A673 (cell line): ENCODE measurements at regions not wholly inside any gene's neighbourhood (a gene's known extent, or its start where the extent isn't known, plus 50 kb on each side); places are given as distances from the start of the nearest gene placed in this dataset.

ENCODE experiments used
- CTCF ChIP-seq: fragments of 300-800, 200-600 bp; sonication (generic); conservative IDR thresholded peaks from 2 replicates; pipeline ENCODE4 v1.5.1; 2017; ENCODE audit warnings: low read depth, mild to moderate bottlenecking, antibody characterized with exemption, low read length, moderate library complexity, mixed read lengths
- EZH2 ChIP-seq: fragments of 200-600 bp; sonication (generic); IDR thresholded peaks from 2 replicates; pipeline ENCODE4 v1.6.1; 2017; ENCODE audit warnings: borderline replicate concordance, low read depth, mild to moderate bottlenecking, mixed read lengths, antibody characterized with exemption, low read length; ENCODE audit not compliant: poor library complexity, severe bottlenecking

DNA sequence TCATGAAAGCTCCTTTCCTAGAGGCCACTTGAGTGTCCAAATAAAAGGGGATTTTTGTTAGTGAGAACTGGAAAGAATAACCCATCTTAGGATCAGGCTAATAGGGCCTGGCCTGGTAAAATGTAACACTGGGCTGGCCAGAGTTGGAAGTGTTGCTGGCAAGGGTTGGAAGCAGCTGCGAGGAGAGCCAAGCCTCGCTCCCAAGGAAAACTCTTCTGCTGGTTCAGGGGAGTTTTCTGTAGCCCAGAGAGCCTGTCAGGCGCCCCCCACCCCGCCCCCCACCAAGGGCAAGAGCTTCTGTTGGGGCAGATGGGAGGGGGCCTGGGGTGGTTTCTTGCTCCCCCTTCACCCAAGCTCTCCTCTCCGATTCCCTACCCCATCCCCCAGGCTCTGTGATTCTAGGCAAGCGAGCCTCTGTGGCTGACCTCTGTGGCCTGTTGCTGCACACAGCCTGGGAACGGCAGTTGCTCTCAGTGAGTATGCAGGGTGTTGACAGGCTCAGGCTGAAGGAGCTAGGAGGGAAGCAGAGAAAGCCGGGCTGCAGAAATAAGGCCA is 547.8 kb downstream of the CCDC171 start:
- TF ChIP-seq CTCF (no peak), EZH2 (no peak)
